ENCODE measurements at regions not wholly inside any gene's neighbourhood (a gene's known extent, or its start where the extent isn't known, plus 50 kb on each side); places are given as distances from the start of the nearest gene placed in this dataset.
"Not testable (repeated sequence)": the region's sequence is repeated elsewhere in the genome, so short reads cannot be mapped to it uniquely, and the experiment has no call there.

DNA sequence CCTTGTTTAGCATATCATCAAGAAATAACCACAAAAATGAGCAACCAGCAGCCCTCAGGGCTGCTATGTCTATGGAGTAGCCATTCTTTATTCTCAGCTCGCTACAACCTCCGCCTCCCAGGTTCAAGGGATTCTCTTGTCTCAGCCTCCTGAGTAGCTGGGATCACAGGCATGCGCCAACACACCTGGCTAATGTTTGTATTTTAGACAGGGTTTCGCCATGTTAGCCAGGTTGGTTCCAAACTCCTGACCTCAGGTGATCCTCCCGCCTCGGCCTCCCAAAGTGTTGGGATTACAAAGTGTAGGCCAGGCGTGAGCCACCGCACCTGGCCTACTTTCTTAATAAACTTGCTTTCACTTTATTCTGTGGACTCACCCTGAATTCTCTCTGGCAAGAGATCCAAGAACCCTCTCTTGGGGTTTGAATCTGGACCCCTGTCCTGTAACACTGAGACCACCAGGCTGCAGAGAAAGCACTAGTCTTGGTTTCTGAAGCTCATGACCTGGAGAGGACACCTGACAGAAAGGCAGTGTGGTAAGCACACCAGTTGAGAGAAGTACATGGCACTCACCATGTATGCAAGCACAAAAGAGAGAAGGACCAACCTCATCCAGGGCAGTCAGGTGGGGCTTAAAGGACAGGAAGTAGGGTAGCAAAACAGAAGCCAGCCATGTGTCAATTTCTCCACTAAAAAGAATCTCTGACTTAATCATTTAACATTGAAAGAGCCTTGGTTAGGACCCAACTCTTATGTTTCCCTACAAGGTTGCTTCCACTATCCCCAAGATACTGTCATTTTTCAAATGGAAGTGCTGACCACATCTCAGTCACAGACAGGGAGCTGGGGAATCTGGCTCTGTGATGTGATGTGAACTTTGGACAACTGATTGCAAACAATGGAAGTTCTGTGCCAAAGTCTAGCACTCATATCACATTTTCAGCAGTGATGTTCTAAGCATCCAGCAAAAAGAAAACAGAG lies 97.4 kb upstream of the DST start:
- DNase-seq, result no peak

DNA sequence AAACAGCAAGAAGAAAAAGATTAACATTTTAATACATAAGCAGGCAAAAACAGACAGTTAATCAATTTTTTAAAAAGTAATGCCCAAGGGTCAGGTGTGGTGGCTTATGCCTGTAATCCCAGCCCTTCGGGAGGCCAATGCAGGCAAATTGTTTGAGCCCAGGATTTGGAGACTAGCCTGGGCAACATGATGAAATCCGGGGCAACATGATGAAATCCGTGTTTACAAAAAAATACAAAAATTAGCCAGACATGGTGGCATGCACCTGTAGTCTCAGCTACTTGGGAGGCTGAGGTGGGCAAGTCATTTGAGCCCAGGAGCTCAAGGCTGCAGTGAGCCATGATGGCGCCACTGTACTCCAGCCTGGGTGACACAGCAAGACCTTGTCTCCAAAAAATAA lies 94.1 kb upstream of the DST start:
- DNase-seq, result no peak

DNA sequence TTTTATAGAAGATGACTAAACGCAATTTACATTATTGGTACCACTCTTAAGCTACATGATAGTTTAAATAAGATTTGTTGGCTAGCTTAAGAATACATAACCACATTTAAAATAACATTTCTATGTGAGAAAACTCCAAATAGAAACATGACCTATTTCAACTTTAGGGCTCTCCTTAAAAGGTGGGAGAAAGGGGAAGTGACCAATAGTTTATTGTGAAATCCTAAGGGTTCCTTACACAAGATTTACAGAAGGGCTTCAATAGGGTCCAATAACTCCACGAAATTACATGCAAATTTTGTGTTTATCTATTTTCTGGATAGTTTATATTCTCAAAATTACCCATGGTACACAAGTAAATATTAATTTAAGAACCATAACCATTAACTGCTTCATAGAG lies 91.6 kb upstream of the DST start:
- DNase-seq, result peak; percentile 41

DNA sequence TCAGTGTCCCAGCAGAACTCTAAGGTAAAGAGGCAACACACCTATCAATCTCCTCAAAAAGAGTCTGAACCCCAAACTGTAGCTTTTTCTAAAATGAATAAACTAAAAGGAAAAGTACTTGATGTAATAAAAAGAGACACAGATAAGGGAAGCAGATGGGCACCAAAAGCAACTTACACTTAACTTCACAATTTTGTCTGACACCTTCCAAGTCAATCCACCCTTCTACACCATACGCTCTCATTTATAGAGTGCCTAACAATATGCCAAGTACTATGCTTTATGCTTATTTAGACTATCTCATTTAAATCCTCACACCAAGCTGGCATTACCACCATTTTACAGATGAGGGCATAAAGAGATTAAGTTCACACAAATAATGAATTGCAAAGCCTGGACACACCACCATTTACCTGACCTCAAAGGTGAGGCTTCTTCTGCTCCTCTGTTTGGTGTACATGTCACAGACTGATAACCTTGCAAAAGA lies 90.6 kb upstream of the DST start:
- no peak for DNase-seq

DNA sequence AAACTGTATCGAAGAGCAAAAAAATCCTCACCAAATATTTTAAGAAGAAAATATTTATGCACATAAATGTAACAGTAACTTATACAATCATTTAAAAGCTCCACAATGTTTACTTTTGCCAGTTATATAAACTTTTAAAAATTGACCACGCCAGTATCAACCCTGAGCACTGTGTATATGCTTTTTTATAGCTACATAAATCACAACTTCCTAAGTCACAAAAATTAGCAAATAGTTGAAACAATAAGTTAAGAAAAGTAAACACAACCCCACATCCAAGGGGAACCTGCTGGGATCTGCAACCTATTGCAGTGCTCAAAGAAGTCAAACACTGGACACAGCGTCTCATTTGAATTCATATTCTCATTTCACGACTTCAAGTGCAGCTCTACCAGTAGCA lies 89.8 kb upstream of the DST start:
- no peak for DNase-seq

DNA sequence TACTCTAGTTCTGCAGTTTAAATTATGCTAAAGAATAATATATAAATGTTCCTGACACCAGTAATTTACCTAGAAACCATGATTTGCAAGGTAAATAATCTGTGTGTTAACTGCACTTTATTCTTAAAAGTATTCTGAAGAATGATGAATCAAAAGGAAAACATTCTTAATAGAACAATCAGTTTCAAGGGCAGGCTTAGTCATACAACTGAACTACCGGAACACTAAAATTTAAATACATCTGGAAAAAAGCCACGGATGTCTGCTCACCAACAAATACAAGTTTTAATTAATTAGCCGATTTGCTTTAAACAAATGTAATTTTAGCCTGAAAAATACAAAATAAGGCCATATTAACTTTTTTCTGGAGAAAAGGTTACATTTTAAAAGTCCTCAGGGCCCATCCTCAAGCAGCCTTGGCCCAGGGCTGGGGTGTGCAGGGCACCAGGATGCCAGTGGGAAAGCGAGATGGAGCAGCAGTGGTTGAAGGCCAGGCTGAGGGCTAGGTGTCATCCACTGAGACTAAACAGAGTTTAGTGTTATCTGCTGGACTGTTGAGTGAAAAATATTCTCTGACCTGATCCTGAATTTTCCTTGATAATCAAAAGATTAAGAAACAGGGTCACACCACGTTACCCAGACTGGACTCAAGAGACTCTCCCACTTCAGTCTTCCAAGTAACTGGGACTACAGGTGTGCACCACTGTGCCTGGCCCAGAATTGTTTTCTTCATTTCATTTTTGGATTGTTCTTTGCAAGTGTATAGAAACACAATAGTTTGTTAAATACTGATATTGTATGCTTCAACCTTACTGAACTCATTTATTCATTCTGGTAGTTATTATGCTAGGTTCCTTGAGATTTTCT lies 88.2 kb upstream of the DST start:
- DNase-seq, result no peak

DNA sequence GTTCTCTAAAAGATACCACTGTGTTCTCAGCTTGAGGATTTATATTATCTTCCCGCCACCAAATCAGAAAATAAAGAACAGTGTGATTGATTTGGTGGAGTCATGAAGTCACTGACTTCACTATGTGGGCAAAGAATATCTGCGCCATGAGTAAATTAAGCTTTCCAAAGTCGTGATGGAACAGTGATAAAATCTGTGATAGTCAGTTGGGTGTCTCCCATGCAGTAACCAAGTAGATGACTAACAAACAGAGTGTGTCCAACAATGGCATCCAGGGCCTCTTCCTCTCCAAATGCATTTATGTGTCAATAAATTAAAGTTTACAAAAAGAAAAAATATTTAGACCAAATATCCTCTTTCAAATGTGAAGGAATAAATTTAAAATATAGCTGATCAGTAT lies 87.0 kb upstream of the DST start:
- DNase-seq, result peak; percentile 51

DNA sequence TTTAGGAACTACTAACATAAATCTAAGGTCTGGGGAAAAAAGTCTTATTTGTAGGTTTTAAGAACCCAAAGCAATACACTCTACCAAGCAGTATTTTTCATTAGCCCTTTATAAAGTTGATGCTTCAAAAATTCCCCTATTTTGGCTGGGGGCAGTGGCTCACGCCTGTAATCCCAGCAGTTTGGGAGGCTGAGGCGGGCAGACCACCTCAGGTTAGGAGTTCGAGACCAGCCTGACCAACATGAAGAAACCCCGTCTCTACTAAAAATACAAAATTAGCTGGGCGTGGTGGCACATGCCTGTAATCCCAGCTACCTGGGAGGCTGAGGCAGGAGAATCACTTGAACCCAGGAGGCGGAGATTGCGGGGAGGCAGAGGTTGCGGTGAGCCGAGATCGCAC lies 86.5 kb upstream of the DST start:
- not testable (repeated sequence) for DNase-seq

DNA sequence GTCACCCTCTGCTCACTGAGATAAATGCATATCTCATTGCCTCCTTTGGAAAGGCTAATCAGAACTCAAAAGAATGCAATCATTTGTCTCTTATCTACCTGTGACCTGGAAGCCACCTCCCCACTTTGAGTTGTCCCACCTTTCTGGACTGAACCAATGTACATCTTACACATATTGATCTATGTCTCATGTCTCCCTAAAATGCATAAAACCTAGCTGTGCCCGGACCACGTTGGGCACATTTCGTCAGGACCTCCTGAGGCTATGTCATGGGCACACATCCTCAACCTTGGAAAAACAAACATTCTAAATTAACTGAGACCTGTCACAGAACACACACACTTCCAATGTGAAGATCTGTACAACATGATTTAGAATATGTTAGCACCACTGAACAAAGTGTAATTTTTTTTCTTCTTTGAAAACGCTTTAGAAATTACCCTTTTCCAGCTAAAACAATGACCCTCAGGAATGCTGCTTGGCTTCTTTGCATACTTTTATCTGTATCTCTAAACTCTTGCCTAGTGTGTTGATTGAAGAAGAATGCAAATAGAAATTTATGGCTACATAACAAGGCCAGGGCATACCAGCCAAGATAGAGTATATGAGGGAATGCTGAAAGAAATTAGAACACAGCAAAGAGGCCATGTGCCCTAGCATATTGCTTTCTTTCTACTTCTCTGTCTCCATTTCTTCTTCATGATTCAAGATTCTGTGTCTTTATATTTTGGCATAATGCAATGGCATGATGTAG lies 84.6 kb upstream of the DST start:
- DNase-seq, result no peak

DNA sequence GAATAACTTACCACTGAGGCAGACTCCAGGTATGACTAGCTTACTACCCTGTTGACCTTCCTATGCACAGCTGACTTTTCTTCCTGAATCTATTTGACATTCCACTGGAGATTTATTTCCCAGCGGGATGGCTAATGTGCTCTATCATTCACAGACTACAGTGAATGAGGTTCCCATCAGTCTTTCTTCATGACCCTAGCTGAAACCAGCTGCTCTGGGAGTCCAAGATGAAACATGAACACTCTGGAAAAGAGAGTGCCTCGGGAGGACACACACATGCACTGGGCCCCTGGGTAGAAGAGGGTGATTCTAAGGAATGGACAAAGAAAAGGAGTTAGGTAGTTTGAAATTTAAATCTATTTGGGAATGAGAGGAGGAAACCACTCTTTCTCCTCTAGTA lies 82.6 kb upstream of the DST start:
- no peak for DNase-seq

DNA sequence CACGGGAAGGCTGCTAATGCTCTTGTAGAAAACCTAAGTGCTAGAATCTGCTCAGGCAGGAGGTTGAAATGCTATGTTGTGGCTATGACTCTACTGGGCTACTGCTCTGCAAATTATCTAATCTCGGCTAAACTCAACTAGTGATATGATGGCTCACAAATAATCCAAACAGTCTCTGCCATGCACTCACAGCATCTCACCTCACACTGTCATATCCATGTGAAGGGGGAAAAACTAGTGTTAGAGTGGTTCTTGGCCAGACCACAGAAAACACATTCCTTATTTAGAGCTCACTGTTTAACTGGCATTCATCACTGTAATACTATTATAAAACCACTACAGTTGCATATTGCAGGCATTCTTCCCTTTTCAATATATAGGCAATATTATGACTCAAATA lies 81.8 kb upstream of the DST start:
- no peak for DNase-seq

DNA sequence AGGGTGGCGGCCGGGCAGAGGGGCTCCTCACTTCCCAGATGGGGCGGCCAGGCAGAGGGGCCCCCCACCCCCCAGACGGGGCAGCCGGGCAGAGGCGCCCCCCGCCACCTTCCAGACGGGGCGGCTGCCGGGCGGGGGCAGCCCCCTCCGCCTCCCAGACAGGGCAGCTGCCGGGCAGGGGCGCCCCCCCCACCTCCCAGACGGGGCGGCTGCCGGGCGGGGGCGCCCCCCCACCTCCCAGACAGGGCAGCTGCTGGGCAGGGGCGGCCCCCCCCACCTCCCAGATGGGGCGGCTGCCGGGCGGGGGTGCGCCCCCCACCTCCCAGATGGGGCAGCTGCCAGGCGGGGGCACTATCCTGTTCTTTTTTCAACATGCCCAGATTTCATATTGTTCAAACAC lies 78.2 kb upstream of the DST start:
- no peak for DNase-seq

DNA sequence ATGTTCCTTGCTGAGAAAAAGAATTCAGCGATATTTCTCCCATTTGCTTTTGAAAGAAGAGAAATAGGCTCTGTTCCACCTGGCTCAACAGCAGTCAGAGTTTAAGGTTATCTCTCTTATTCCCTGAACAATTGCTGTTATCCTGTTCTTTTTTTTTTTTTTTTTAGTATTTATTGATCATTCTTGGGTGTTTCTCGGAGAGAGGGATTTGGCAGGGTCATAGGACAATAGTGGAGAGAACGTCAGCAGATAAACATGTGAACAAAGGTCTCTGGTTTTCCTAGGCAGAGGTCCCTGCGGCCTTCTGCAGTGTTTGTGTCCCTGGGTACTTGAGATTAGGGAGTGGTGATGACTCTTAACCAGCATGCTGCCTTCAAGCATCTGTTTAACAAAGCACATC lies 77.5 kb upstream of the DST start:
- not testable (repeated sequence) for DNase-seq

DNA sequence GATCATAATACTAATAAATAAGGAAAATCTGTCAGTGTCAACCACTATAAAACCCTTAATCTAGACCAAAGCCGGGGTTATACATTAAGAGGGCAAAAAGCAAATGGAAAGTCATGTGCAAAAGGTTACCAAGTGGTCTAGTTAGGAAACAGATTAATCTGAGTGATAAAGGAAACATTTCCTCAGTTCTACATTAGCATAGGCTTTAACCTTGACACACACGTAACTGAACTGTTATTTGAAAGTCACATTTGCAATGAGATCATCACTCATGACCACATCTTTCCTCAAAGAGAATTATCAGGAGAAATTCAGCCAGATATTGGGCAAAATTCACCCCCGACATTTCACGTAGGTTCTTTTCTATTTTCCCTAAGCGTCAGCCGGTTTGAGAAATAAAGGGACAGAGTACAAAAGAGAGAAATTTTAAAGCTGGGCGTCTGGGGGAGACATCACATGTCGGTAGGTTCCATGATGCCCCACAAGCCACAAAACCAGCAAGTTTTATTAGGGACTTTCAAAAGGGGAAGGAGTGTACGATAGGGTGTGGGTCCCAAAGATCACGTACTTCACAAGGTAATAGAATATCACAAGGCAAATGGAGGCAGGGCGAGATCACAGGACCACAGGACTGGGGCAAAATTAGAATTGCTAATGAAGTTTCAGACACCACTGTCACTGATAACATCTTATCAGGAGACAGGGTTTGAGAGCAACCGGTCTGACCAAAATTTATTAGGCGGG lies 76.8 kb upstream of the DST start:
- DNase-seq, result peak; percentile 59

DNA sequence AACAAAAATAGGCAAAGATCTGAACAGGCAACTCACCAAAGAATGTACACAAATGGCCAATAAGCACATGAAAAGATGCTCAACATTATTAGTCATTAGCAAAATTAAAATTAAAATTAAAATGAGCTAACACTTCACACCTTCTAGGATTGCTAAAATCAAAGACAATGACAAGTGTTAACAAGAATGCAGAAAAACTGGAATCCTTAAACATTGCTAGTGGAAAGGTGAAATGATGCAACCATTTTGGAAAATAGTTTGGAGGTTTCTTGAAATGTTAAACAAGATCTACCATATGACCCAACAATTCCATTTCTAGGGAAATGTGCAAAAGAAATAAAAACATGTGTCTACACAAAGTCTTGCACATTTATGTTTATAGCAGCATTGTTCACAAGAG lies 75.5 kb upstream of the DST start:
- DNase-seq, result no peak

DNA sequence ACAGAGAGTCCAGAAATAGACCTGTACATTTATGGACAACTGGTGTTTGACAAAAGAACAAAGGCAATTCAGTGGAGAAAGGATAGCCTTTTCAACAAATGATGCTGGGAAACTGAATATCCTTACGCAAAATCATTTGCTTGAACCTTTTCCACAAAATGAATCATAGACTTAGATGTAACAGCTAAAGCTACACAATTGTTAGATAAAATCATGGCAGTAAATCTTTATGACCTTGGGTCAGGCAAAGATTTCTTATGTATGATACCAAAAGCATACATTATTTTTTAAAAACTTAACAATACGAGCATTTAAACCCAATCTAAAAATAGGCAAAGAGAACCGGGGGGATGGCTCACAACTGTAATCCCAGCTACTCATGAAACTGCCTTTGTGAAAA lies 73.5 kb upstream of the DST start:
- no peak for DNase-seq

DNA sequence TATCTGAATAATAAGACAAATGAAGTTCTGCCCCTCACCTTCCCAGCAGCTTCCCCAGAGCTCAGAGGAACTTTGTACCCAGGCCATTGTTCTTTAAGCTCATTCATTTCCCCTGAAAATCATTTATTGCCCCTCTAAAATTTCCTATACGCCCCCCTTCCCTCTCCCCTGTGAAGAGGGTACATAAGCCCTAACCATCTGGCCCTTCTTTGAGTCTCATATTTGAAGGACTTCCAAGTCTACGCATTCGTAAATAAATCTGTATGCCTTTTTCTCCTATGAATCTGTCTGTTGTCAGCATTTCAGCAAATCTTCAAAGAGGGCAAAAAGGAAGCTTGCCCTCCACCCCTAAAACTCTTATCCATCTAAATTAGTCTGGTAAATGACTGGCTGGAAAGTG lies 73.1 kb upstream of the DST start:
- no peak for DNase-seq

DNA sequence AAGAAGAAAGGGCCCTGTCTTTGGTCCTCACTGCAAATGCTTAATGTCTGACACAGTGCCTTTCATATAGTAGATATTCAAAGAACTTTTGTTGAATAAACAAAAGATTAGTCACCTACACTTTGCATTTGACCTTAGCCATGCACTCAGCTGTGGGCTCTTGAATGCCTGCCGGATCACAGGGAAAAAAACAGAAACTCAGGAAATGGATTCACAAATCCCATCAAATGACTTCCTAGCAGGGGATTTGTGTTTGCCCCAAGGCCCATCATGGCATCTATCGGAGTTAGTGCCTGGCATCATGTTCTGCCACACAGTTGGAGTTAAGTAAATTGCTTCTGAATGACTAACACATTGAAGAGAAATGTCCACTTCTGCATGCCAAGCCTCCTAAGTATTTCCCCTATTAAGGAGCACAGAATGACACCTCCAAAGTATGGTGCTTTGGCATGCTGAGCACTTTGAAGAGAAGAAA lies 72.3 kb upstream of the DST start:
- DNase-seq, result no peak

DNA sequence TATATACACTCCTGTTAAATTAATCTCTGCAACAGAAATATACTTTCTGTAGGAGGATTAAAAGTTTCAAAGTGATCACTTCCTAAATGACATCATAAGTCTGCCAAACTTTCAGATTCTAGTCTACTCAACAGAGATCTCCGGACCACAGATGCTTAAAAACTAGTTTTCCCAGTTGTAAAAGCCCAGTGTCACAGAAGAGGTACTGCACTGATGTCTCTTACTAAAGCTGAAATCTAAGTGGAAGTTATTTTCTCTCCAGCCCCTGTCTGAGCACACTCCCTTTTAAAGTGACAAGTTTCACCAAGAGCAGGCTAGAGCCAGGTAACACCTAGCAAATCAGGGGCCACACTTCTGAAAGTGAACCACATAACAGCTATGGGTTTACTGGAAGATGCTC lies 71.6 kb upstream of the DST start:
- no peak for DNase-seq

DNA sequence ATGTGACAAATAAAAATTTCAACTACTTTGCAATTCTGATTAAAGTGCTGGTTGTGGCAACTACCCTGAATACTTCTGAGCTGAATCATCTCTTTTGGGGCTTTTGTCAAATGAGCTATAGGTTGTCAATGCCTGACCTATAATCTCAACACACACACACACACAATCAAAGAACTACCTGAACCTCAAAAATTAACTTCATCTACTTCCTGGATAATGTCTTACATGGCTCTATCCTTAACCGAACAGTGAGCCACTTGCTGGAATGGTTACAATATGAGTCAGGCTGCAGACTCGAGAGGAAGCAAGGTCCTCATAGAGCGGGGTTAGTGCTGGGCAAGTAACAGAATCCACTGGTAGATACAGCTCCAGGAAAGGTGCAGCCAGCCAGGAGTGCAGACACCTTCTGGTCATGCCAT lies 70.6 kb upstream of the DST start:
- DNase-seq, result no peak

DNA sequence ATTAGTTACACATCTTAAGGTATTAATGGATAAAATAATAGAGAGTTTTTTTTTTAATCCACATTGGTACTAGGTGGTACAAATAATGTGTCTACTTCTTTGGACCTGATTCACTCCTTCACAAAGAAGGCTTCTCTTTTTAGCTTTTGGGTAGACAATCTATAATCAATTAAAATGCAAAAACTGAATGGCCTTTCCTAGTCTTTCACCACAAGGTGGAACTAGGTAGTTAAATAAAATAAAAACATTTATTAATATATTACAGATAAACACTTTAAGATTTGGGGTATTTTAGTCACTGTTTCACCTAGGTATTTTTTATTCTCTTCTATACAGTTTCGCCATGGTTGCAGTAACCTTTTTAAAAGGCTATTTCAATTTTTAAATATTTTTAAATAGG lies 68.3 kb upstream of the DST start:
- no peak for DNase-seq

DNA sequence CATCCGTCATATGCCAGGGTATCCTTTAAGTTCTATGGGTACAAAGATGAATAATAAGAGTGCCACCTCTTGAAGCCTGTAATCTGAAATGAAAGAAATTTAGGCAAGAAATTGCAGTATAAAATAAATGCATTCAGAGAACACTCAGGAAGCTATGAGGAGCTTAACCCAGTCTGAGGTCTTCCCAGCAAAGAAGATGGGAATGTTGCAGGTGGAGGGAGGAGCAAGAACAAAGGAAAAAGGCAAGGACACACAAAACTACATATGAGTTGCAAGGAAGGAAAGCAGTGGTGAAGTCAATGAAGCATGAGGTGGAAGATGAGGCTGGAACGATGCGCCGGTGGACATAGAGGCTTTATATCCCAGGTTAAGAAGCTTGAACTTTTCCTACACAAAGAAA lies 67.0 kb upstream of the DST start:
- no peak for DNase-seq

All from hematopoietic multipotent progenitor cell treated with erythropoietin and hydrocortisone succinate and interleukin-3 and kit ligand, for 4 days (in vitro differentiated cells).